ELF-1 (cell line): ENCODE measurements at regions not wholly inside any gene's neighbourhood (a gene's known extent, or its start where the extent isn't known, plus 50 kb on each side); places are given as distances from the start of the nearest gene placed in this dataset.

Experiments used
- DNase-seq: peaks from one replicate; pipeline ENCODE4 v3.0.0-alpha.2; 2016; ENCODE audit warnings: low read depth, low spot score

GRCh38 chr9:16954040-16954439 is 83.6 kb upstream of the BNC2 start:
- DNase-seq, result no peak

- DNase-seq, result no peak
Observed at GRCh38 chr9:16951502-16951901, 81.0 kb upstream of the BNC2 start.

- peak; percentile 63 for DNase-seq
Observed at GRCh38 chr9:16950051-16950450, 79.6 kb upstream of the BNC2 start.

- DNase-seq, result no peak
Observed at GRCh38 chr9:16930578-16930977, 60.1 kb upstream of the BNC2 start.

GRCh38 chr9:16928179-16928945 is 57.9 kb upstream of the BNC2 start:
- peak; percentile 73 for DNase-seq

- DNase-seq, result no peak
Observed at GRCh38 chr9:16925426-16925825, 55.0 kb upstream of the BNC2 start.

- no peak for DNase-seq
Observed at GRCh38 chr9:16924311-16924915, 53.9 kb upstream of the BNC2 start.

GRCh38 chr9:16921855-16922254 is 51.4 kb upstream of the BNC2 start:
- DNase-seq, result no peak
